ENCODE measurements at regions not wholly inside any gene's neighbourhood (a gene's known extent, or its start where the extent isn't known, plus 50 kb on each side); places are given as distances from the start of the nearest gene placed in this dataset.
A peak's percentile ranks its signal among the peaks of the same experiment; 100 is the strongest.

DNA sequence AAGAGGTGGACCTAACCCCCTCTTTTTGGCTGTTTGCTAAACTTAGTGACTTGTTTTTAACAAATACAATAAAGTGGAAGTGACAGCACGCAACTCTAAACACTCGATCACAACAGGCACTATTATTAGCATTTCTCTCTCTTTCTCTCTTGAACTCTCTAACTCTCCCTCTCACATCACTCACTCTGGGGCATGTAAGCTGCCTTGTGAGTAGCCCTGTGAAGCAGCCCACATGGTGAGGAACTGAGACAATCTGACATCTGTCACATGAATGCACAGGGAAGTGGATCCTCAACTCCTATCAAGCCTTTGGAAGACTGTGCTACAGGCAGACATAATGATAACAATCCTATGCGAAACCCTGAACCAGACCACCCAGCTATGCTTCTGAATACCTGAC is 609.0 kb upstream of the CNTN5 start:
- Histone ChIP-seq H3K4me2 (ENCODE audit: insufficient read depth, low read length) (no peak overlapping the region), H3K9ac (ENCODE audit: insufficient read depth in 1 of 2, low read depth in 2 of 2, low read length in 2 of 2) (no peak overlapping the region), H2AFZ (ENCODE audit: low read depth, low read length) (peak overlapping the region; percentile 56), H3K9me1 (ENCODE audit: control insufficient read depth, insufficient read depth, low read length) (no peaks in the 10 kb centered on the region), H4K20me1 (replicated peaks; ENCODE audit: control insufficient read depth, insufficient read depth, low read length) (no peaks in the 10 kb centered on the region), H3K9me3 (replicated peaks; ENCODE audit: control insufficient read depth, insufficient read depth, low read depth, low read length) (no peaks in the 10 kb centered on the region), H3K27me3 (ENCODE audit: control insufficient read depth in 2 of 2, insufficient read depth in 2 of 2, low read length in 2 of 2) (no peaks in the 10 kb centered on the region), H3K4me1 (replicated peaks in 1 of 2; ENCODE audit: control insufficient read depth in 2 of 2, insufficient read depth in 2 of 2, low read length in 2 of 2) (no peaks in the 10 kb centered on the region; a peak in 1 of 5 replicates), H3K27ac (ENCODE audit: extremely low read depth, low read depth, low read length) (no peak overlapping the region), H3K36me3 (ENCODE audit: control insufficient read depth, insufficient read depth, low read length) (no peaks in the 10 kb centered on the region), H3K4me3 (no peak overlapping the region), H3K79me2 (ENCODE audit: control insufficient read depth, insufficient read depth, low read length) (no peaks in the 10 kb centered on the region)
- no TSS peak for BruUV-seq (replicated peaks)
- intact Hi-C loops (cut with micrococcal nuclease) (no loop called here), in situ Hi-C loops (cut with MboI) (no loop called here)
- DNase-seq (ENCODE audit: extremely low read depth in 1 of 4, low spot score in 3 of 4), result no peak
- POLR2A ChIA-PET, result no interaction called here
- FAIRE-seq, result no peak
- ATAC-seq, result no peak
- CTCF ChIA-PET (ENCODE audit: low intra/inter-chr PET ratio), result no interaction called here
- 23% methylated on average over 3 of the region's 3 CpGs for WGBS (ENCODE audit: insufficient coverage, low coverage, missing lambda C conversion rate)
- TF ChIP-seq NFYB (IDR thresholded peaks at IDR 0.05; ENCODE audit: extremely low read depth, insufficient read length) (no peak), KLF1 (tag; IDR thresholded peaks at IDR 0.05) (no peak), TSC22D4 (tag; IDR thresholded peaks at IDR 0.05) (no peak), SMAD3 (CRISPR knock-in tag; conservative IDR thresholded peaks at IDR 0.05) (no peak), ZBTB1 (CRISPR knock-in tag; IDR thresholded peaks at IDR 0.05; ENCODE audit: borderline replicate concordance, low read depth) (no peak), PRMT5 (CRISPR knock-in tag; IDR thresholded peaks at IDR 0.05) (no peak), ETV1 (tag; conservative IDR thresholded peaks at IDR 0.05; ENCODE audit: low read depth) (no peak), RUNX1 (IDR thresholded peaks at IDR 0.05; ENCODE audit: low read depth) (no peak), POLR2AphosphoS2 (IDR thresholded peaks at IDR 0.05; ENCODE audit: low read length) (no peak), ARID2 (IDR thresholded peaks at IDR 0.05) (no peak), BRD9 (IDR thresholded peaks at IDR 0.05; ENCODE audit: low read depth, partially characterized antibody) (no peak)
- TF ChIP-seq, protein P1, sequence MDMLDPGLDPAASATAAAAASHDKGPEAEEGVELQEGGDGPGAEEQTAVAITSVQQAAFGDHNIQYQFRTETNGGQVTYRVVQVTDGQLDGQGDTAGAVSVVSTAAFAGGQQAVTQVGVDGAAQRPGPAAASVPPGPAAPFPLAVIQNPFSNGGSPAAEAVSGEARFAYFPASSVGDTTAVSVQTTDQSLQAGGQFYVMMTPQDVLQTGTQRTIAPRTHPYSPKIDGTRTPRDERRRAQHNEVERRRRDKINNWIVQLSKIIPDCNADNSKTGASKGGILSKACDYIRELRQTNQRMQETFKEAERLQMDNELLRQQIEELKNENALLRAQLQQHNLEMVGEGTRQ (CRISPR knock-in tag; IDR thresholded peaks at IDR 0.05), result no peak
- TF ChIP-seq, protein P2, sequence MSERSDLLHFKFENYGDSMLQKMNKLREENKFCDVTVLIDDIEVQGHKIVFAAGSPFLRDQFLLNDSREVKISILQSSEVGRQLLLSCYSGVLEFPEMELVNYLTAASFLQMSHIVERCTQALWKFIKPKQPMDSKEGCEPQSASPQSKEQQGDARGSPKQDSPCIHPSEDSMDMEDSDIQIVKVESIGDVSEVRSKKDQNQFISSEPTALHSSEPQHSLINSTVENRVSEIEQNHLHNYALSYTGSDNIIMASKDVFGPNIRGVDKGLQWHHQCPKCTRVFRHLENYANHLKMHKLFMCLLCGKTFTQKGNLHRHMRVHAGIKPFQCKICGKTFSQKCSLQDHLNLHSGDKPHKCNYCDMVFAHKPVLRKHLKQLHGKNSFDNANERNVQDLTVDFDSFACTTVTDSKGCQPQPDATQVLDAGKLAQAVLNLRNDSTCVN (CRISPR knock-in tag; IDR thresholded peaks at IDR 0.05), result no peak
- TF ChIP-seq, protein P3, sequence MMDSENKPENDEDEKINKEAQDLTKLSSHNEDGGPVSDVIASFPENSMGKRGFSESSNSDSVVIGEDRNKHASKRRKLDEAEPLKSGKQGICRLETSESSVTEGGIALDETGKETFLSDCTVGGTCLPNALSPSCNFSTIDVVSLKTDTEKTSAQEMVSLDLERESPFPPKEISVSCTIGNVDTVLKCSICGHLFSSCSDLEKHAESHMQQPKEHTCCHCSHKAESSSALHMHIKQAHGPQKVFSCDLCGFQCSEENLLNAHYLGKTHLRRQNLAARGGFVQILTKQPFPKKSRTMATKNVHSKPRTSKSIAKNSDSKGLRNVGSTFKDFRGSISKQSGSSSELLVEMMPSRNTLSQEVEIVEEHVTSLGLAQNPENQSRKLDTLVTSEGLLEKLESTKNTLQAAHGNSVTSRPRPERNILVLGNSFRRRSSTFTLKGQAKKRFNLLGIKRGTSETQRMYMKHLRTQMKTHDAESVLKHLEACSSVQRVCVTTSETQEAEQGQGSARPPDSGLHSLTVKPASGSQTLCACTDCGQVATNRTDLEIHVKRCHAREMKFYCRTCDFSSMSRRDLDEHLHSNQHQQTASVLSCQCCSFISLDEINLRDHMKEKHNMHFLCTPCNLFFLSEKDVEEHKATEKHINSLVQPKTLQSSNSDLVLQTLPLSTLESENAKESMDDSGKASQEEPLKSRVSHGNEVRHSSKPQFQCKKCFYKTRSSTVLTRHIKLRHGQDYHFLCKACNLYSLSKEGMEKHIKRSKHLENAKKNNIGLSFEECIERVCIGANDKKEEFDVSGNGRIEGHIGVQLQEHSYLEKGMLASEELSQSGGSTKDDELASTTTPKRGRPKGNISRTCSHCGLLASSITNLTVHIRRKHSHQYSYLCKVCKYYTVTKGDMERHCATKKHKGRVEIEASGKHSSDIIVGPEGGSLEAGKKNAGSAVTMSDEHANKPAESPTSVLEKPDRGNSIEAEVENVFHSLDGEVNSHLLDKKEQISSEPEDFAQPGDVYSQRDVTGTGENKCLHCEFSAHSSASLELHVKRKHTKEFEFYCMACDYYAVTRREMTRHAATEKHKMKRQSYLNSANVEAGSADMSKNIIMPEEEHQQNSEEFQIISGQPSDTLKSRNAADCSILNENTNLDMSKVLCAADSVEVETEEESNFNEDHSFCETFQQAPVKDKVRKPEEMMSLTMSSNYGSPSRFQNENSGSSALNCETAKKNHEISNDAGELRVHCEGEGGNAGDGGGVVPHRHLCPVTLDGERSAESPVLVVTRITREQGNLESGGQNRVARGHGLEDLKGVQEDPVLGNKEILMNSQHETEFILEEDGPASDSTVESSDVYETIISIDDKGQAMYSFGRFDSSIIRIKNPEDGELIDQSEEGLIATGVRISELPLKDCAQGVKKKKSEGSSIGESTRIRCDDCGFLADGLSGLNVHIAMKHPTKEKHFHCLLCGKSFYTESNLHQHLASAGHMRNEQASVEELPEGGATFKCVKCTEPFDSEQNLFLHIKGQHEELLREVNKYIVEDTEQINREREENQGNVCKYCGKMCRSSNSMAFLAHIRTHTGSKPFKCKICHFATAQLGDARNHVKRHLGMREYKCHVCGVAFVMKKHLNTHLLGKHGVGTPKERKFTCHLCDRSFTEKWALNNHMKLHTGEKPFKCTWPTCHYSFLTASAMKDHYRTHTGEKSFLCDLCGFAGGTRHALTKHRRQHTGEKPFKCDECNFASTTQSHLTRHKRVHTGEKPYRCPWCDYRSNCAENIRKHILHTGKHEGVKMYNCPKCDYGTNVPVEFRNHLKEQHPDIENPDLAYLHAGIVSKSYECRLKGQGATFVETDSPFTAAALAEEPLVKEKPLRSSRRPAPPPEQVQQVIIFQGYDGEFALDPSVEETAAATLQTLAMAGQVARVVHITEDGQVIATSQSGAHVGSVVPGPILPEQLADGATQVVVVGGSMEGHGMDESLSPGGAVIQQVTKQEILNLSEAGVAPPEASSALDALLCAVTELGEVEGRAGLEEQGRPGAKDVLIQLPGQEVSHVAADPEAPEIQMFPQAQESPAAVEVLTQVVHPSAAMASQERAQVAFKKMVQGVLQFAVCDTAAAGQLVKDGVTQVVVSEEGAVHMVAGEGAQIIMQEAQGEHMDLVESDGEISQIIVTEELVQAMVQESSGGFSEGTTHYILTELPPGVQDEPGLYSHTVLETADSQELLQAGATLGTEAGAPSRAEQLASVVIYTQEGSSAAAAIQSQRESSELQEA (IDR thresholded peaks at IDR 0.05; ENCODE audit: low read depth), result no peak
- TF ChIP-seq, protein P4, sequence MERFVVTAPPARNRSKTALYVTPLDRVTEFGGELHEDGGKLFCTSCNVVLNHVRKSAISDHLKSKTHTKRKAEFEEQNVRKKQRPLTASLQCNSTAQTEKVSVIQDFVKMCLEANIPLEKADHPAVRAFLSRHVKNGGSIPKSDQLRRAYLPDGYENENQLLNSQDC (CRISPR knock-in tag; IDR thresholded peaks at IDR 0.05), result no peak

All from K562 (cell line).